Left lung (tissue), 4 donors: ENCODE measurements at regions not wholly inside any gene's neighbourhood (a gene's known extent, or its start where the extent isn't known, plus 50 kb on each side); places are given as distances from the start of the nearest gene placed in this dataset.
A peak's percentile ranks its signal among the peaks of the same experiment; 100 is the strongest.

Experiments used
- ATAC-seq: fragments of 200-7000 bp; cut with Tn5 transposase; one replicate; pipeline ENCODE4 v1.9.1; 2020; ENCODE audit warnings: moderate library complexity
- DNase-seq, 4 donors: peaks; one replicate each; pipeline ENCODE4 v3.0.0-alpha.2; 2013 to 2020
- H3K27ac ChIP-seq, 2 donors: fragments of 200-600 bp; sonication (generic) in 1 of 2; one replicate each; pipeline versions ENCODE4 v1.5.0 to v1.8.0; 2020 to 2021
- H3K27me3 ChIP-seq, 2 donors: fragments of 200-600 bp; sonication (generic) in 1 of 2; one replicate each; pipeline versions ENCODE4 v1.5.0 to v1.8.0; 2020 to 2021
- H3K36me3 ChIP-seq, 2 donors: fragments of 200-600 bp; sonication (generic) in 1 of 2; one replicate each; pipeline versions ENCODE4 v1.5.0 to v1.8.0; 2020 to 2021
- H3K4me1 ChIP-seq, 2 donors: fragments of 200-600 bp; one replicate each; pipeline ENCODE4 v1.8.0; 2021
- H3K4me3 ChIP-seq, 2 donors: fragments of 200-600 bp; sonication (generic) in 1 of 2; one replicate each; pipeline versions ENCODE4 v1.5.0 to v1.8.0; 2020 to 2021; ENCODE audit warnings: mild to moderate bottlenecking in 1 of 2
- H3K9me3 ChIP-seq, 2 donors: fragments of 200-600 bp; sonication (generic) in 1 of 2; one replicate each; pipeline versions ENCODE4 v1.5.0 to v1.8.0; 2020 to 2021
- intact Hi-C, 2 donors: fragments of 100-400 bp; cut with DNase I; formaldehyde crosslinking; loops; one replicate each; pipeline versions ENCODE4 v1.11.2 to v1.14.2; 2022
- TF ChIP-seq, protein P1 (sequence below), 2 donors: fragments of 200-600 bp; sonication (generic) in 1 of 2; IDR thresholded peaks; one replicate each; pipeline versions ENCODE4 v1.5.0 to v1.8.0; 2021; ENCODE audit warnings: antibody characterized with exemption in 2 of 2
- donor health status: DM: no; HTN: yes; CAD: no.
- donor health status: DM: no; HTN: no; CAD: no.

DNA sequence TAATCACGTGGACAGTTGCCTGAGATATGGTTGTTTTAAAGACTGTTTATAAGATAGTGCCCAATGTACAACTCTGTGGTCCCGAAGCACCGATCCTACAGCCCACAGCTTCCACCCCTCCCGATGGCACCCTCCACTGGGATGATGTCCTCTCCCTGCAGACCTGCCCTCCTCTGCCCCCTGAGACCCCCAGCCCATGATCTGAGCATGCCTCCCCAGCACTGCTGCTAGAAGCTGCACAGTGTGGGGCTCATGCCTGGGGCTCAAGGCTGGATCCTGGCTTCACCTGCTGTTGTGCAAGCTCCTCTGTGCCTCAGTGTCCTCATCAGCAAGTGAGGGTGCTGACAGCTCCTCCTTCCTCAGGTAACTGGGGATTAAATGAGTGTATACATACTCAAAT, 254.7 kb upstream of the MKI67 start:
- no peak overlapping the region for H3K4me3 ChIP-seq
- no peaks in the 10 kb centered on the region for H3K9me3 ChIP-seq
- ATAC-seq: no peak
- H3K27me3 ChIP-seq: peaks cover 0 to 18% of the 10 kb centered on the region in 2 donors
- H3K36me3 ChIP-seq: no peaks in the 10 kb centered on the region
- intact Hi-C loops: no loop called here
- TF ChIP-seq, protein P1, sequence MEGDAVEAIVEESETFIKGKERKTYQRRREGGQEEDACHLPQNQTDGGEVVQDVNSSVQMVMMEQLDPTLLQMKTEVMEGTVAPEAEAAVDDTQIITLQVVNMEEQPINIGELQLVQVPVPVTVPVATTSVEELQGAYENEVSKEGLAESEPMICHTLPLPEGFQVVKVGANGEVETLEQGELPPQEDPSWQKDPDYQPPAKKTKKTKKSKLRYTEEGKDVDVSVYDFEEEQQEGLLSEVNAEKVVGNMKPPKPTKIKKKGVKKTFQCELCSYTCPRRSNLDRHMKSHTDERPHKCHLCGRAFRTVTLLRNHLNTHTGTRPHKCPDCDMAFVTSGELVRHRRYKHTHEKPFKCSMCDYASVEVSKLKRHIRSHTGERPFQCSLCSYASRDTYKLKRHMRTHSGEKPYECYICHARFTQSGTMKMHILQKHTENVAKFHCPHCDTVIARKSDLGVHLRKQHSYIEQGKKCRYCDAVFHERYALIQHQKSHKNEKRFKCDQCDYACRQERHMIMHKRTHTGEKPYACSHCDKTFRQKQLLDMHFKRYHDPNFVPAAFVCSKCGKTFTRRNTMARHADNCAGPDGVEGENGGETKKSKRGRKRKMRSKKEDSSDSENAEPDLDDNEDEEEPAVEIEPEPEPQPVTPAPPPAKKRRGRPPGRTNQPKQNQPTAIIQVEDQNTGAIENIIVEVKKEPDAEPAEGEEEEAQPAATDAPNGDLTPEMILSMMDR (IDR thresholded peaks at IDR 0.05): no peak
- H3K4me1 ChIP-seq: no peaks in the 10 kb centered on the region
- H3K27ac ChIP-seq: no peak overlapping the region
- no peak for DNase-seq

DNA sequence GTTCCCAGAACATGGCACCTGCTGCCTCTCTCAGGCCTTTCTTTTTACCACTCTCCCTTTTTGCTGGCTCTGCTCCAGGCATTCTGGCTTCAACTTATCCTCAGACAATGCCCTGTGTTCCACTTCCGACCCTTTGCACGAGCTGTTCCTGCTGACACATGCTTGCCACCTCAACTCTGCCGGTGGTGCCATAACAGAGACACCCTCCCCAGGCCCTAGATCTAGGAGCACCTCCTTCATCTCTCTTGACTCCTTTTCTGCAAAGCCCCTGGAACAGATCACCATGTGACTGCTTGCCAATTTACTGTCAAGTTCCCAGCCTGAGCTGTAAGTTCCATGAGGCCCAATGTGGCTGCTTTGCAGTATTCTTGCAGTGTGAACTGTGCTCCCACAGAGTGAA, 256.0 kb upstream of the MKI67 start:
- no peak overlapping the region for H3K27ac ChIP-seq
- H3K36me3 ChIP-seq: no peaks in the 10 kb centered on the region
- ATAC-seq (no peak), DNase-seq (peak in 1 of 4 donors; percentile 1)
- intact Hi-C loops: no loop called here
- no peaks in the 10 kb centered on the region for H3K4me1 ChIP-seq
- H3K4me3 ChIP-seq: no peak overlapping the region
- H3K27me3 ChIP-seq: peaks cover 0 to 23% of the 10 kb centered on the region in 2 donors
- no peaks in the 10 kb centered on the region for H3K9me3 ChIP-seq
- TF ChIP-seq, protein P1 (IDR thresholded peaks at IDR 0.05): no peak

DNA sequence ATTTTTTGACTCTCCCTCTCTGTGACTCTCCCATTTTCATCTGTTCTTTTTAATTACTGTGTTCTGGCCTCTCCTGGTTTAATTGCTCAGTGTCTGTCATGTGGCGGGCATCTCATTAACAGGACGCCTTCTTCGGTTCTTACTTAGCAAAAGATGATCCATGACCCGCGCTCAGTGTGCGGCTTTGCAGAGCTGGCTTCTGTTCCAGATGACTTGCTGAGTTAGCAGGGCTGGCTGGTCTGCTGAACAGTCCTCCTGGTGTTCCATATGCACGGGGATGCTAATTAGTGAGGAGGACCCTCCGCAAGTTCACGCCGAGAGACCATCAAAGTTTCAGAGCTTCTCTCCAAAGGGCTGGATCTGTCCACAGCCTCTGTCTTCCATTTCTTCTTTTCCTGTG, 258.6 kb upstream of the MKI67 start:
- Histone ChIP-seq H3K36me3 (no peaks in the 10 kb centered on the region), H3K9me3 (no peaks in the 10 kb centered on the region), H3K4me1 (no peaks in the 10 kb centered on the region), H3K4me3 (no peak overlapping the region), H3K27ac (no peak overlapping the region), H3K27me3 (peaks cover 0 to 25% of the 10 kb centered on the region in 2 donors)
- no peak for ATAC-seq
- TF ChIP-seq, protein P1 (IDR thresholded peaks at IDR 0.05): no peak
- intact Hi-C loops: no loop called here
- no peak for DNase-seq

DNA sequence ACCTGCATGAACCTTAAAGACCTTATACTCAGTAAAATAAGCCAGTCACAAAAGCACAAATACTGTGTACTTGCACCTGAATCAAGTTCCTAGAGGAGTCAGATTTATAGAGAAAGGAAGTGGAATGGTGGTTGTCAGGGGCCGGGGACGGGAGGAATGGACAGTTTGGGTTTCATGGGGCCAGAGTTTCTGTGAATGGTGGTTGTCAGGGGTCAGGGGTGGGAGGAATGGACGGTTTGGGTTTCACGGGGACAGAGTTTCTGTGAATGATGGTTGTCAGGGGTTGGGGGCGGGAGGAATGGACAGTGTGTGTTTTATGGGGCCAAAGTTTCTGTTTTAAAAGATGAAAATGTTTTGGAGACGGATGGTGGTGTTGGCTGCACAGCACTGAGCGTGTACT, 260.0 kb upstream of the MKI67 start:
- DNase-seq (no peak), ATAC-seq (no peak)
- H3K27ac ChIP-seq: no peak overlapping the region
- H3K9me3 ChIP-seq: no peaks in the 10 kb centered on the region
- TF ChIP-seq, protein P1 (IDR thresholded peaks at IDR 0.05): no peak
- no peak overlapping the region for H3K4me3 ChIP-seq
- peaks cover 0 to 18% of the 10 kb centered on the region in 2 donors for H3K27me3 ChIP-seq
- no peaks in the 10 kb centered on the region for H3K4me1 ChIP-seq
- intact Hi-C loops: no loop called here
- no peaks in the 10 kb centered on the region for H3K36me3 ChIP-seq

DNA sequence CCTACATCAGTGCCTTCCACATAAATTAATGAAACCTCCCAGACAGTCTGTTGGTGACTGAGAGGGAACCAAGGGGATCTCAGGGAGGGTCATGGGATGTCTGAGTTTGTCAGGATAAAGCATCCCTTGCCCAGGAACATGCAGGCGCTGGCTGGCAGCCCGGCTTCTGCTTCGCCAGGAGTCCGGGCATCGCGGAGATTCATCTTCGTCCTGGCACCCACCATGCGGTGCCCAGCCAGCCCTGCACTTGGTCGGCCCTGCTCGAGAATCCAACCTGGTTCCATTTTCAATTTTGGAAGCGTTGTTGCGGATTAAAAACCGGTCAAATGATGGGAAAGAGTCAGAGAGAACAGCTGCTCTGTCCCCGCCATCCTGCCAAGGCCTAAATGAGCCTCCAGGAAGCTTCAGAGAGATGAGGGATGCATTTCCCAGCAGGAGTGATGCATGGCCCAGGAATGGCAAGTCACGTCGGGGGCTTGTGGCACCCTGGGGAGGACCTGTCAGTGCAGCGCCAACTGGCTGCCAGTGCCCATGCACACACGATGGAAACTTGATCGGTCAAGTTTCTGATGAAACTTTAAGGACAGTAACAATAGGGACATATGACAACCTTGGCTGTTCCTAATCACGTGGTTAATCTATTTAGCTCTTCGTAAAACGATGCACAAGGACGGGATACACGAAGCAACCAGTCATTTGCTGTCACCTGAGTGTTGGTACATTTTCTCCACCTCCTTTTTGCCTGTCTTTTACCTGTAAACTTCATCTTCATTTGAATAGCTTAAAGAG, 260.8 kb upstream of the MKI67 start:
- TF ChIP-seq, protein P1 (IDR thresholded peaks at IDR 0.05): no peak
- no peak overlapping the region for H3K27ac ChIP-seq
- DNase-seq (no peak), ATAC-seq (no peak)
- peaks cover 0 to 18% of the 10 kb centered on the region in 2 donors for H3K27me3 ChIP-seq
- H3K4me3 ChIP-seq: no peak overlapping the region
- H3K9me3 ChIP-seq: no peaks in the 10 kb centered on the region
- intact Hi-C loops: no loop called here
- H3K4me1 ChIP-seq: no peaks in the 10 kb centered on the region
- H3K36me3 ChIP-seq: no peaks in the 10 kb centered on the region
